Esophagus squamous epithelium (tissue), 5 donors: ENCODE measurements at regions not wholly inside any gene's neighbourhood (a gene's known extent, or its start where the extent isn't known, plus 50 kb on each side); places are given as distances from the start of the nearest gene placed in this dataset.

Experiments
- DNase-seq: peaks from one replicate; lab custom pipeline; 2025; lab: John Stamatoyannopoulos, UW
- H3K27ac ChIP-seq, 4 donors: fragments of 200-600 bp; sonication (generic); one replicate each; pipeline ENCODE4 v1.5.1; 2016 to 2019; ENCODE audit warnings: mild to moderate bottlenecking in 1 of 4
- H3K27me3 ChIP-seq, 4 donors: fragments of 200-600 bp; sonication (generic); 1 replicate in 3 of 4; 2 replicates in 1 of 4; pipeline versions ENCODE4 v1.5.1 to v1.6.0; 2017 to 2021; ENCODE audit warnings: antibody characterized with exemption in 1 of 4
- H3K36me3 ChIP-seq, 3 donors: fragments of 200-600 bp; sonication (generic); one replicate each; pipeline ENCODE4 v1.5.1; 2016 to 2019
- H3K4me1 ChIP-seq, 3 donors: fragments of 200-600 bp; sonication (generic); one replicate each; pipeline ENCODE4 v1.5.1; 2017 to 2019
- H3K4me3 ChIP-seq, 4 donors: fragments of 200-600 bp; sonication (generic); 1 replicate in 3 of 4; 2 replicates in 1 of 4; pipeline ENCODE4 v1.5.1; 2016 to 2019; ENCODE audit warnings: mild to moderate bottlenecking in 2 of 4, moderate library complexity in 1 of 4
- H3K9me3 ChIP-seq, 3 donors: fragments of 200-600 bp; sonication (generic); one replicate each; pipeline ENCODE4 v1.5.1; 2016 to 2019
- CTCF ChIP-seq, 6 experiments: fragments of 450-650 bp in 4 of 6; fragments of 200-600 bp in 2 of 6; sonication (generic) in 2 of 6; IDR thresholded peaks; one replicate each; pipeline ENCODE4 v1.5.1; 2016 to 2019; ENCODE audit warnings: antibody characterized with exemption in 6 of 6, mild to moderate bottlenecking in 4 of 6, moderate library complexity in 4 of 6
- POLR2A ChIP-seq, 4 donors: fragments of 450-650 bp; IDR thresholded peaks; one replicate each; pipeline ENCODE4 v1.6.1; 2017; ENCODE audit warnings: antibody characterized with exemption in 4 of 4, mild to moderate bottlenecking in 4 of 4, moderate library complexity in 3 of 4
- WGBS, 2 donors: methylation state at CpG; one replicate each; pipeline ENCODE4 v1.1.5; 2018; 5-methylcytosine and 5-hydroxymethylcytosine counted together
- intact Hi-C: fragments of 100-400 bp; cut with DNase I; formaldehyde crosslinking; loops from one replicate; pipeline ENCODE4 v1.15.0; 2022
- donor health status: DM: yes; HTN: yes; CAD: no.

- Histone ChIP-seq H3K27ac (peak overlapping the region; percentile 71 to 96 (median 87)), H3K27me3 (no peaks in the 10 kb centered on the region), H3K4me1 (peaks cover 58 to 100% (median 83%) of the 10 kb centered on the region in 3 donors), H3K36me3 (peaks cover 0 to 57% (median 0%) of the 10 kb centered on the region in 3 donors), H3K9me3 (no peaks in the 10 kb centered on the region), H3K4me3 (no peak overlapping the region)
- TF ChIP-seq CTCF (IDR thresholded peaks at IDR 0.05), result no peak
- TF ChIP-seq POLR2A (IDR thresholded peaks at IDR 0.05), result no peak
- WGBS, 2 donors, result 44 to 59% methylated on average over 31 to 33 of the region's 35 CpGs
- intact Hi-C loops, result no loop called here
- DNase-seq, result peak; percentile 45
These were observed 96.7 kb downstream of the RFLNA start for GRCh38 chr12:124391340-124392261.

DNA sequence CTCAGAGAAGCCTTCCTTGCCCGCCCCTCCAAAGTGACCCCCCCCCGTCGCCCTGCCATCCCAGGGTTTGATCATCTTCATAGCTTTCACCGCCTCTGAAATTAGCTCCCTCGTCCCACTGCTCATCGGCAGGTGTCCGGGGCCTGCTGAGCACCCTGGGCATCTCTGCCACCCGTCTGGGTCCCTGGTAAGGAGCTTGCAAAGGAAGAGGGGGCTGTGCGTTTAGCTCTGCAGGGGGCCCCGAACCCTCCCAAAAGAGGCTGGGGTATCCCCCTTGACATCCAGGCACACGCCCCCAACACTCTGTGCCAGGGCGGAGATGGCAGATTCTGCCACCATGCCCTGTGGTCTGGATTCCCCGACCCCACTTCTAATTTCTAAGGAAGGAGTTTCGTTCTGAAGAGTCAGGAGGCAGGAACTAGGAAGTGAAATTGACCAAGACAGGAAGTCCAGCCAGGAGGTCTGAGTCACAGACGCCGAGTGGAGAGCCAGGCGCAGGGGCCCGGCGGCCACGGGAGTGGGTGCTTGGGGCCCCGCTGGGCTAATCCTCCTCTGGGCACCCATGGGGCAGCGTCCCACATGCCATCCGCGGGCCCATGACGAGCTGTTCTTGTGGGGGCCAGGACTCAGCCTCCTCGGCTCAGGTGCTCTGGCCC lies 95.7 kb downstream of the RFLNA start:
- no peaks in the 10 kb centered on the region for H3K27me3 ChIP-seq
- peaks cover 58 to 100% (median 83%) of the 10 kb centered on the region in 3 donors for H3K4me1 ChIP-seq
- H3K4me3 ChIP-seq, result peak overlapping the region in 1 of 4 donors; percentile 34
- TF ChIP-seq POLR2A (IDR thresholded peaks at IDR 0.05) (no peak), CTCF (IDR thresholded peaks at IDR 0.05) (no peak)
- intact Hi-C loops, result no loop called here
- WGBS, 2 donors, result 45 to 80% methylated on average over 2 to 9 of the region's 26 CpGs
- peaks cover 0 to 57% (median 1%) of the 10 kb centered on the region in 3 donors for H3K36me3 ChIP-seq
- H3K27ac ChIP-seq, result peak overlapping the region; percentile 71 to 96 (median 87)
- DNase-seq, result no peak
- no peaks in the 10 kb centered on the region for H3K9me3 ChIP-seq

DNA sequence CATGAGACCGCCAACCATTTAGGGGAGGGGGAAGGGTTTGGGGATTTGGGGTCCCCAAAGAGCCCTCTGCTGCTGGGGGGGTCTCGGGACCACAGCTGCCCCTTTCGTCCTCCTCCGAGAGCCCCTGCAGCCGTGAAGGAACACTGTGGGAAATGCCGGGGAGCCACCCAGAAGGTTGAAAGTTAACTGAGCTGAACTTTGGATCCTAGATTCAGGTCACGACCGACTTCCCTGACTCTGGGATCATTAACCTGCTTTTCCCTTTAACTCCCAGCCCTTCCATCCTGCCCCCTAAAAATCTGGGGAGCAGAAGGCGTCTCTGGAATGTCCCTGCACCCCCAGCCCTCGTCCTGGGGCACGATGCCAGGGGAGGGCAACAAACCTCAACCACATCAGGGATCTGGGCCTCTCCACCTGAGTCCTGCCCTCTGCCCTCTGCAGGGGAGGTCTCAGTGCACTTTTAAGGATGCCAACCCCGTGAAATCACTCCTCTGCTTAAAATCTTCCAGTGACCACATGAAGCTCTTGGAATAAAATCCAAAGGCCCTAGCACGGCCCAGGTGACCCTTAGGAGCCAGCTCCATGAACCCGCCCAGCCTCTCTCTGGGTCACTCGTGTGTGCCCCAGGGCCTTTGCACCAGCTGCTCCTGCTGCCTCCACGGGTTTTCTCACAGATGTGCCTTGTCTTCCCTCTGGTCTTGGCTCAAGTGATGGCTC lies 95.0 kb downstream of the RFLNA start:
- WGBS, 2 donors, result 63 to 70% methylated on average over 11 to 14 of the region's 16 CpGs
- H3K27ac ChIP-seq, result peak overlapping the region; percentile 71 to 96 (median 87)
- DNase-seq, result no peak
- H3K27me3 ChIP-seq, result no peaks in the 10 kb centered on the region
- peaks cover 0 to 57% (median 6%) of the 10 kb centered on the region in 3 donors for H3K36me3 ChIP-seq
- H3K4me1 ChIP-seq, result peaks cover 58 to 96% (median 81%) of the 10 kb centered on the region in 3 donors
- peak overlapping the region in 3 of 4 donors; percentile 43 to 69 (median 52) for H3K4me3 ChIP-seq
- H3K9me3 ChIP-seq, result no peaks in the 10 kb centered on the region
- intact Hi-C loops, result no loop called here
- TF ChIP-seq CTCF (IDR thresholded peaks at IDR 0.05), result no peak
- TF ChIP-seq POLR2A (IDR thresholded peaks at IDR 0.05), result no peak

GRCh38 chr12:124389138-124389724 lies 94.3 kb downstream of the RFLNA start:
- Histone ChIP-seq H3K27me3 (no peaks in the 10 kb centered on the region), H3K36me3 (peaks cover 0 to 57% (median 6%) of the 10 kb centered on the region in 3 donors), H3K27ac (peak overlapping the region; percentile 71 to 96 (median 87)), H3K4me1 (peaks cover 57 to 90% (median 74%) of the 10 kb centered on the region in 3 donors), H3K9me3 (no peaks in the 10 kb centered on the region), H3K4me3 (peak overlapping the region; percentile 12 to 69 (median 48))
- no peak for TF ChIP-seq CTCF (IDR thresholded peaks at IDR 0.05)
- TF ChIP-seq POLR2A (IDR thresholded peaks at IDR 0.05), result peak in 1 of 4 donors; percentile 41
- WGBS, 2 donors, result 7 to 30% methylated on average over 2 to 3 of the region's 39 CpGs
- intact Hi-C loops, result no loop called here
- DNase-seq, result no peak
